HepG2 (cell line): ENCODE measurements at regions not wholly inside any gene's neighbourhood (a gene's known extent, or its start where the extent isn't known, plus 50 kb on each side); places are given as distances from the start of the nearest gene placed in this dataset.

Experiments used
- BCL3 ChIP-seq: sonication (generic); formaldehyde crosslinking; IDR thresholded peaks from 2 replicates; pipeline ENCODE4 v1.5.1; 2020; ENCODE audit warnings: mild to moderate bottlenecking, missing genetic modification reagents, moderate library complexity
- FIP1L1 ChIP-seq: fragments of 200-400 bp; formaldehyde crosslinking; IDR thresholded peaks from 2 replicates; pipeline ENCODE4 v1.6.1; 2018; ENCODE audit warnings: low read depth, mild to moderate bottlenecking, low read length, moderate library complexity, borderline replicate concordance; ENCODE audit not compliant: insufficient read depth
- GLMP ChIP-seq: sonication (generic); formaldehyde crosslinking; IDR thresholded peaks from 2 replicates; pipeline ENCODE4 v1.9.0; 2021; ENCODE audit warnings: missing genetic modification reagents, mild to moderate bottlenecking, borderline replicate concordance
- HMGXB4 ChIP-seq, 2 experiments: sonication (generic) in 1 of 2; formaldehyde crosslinking in 1 of 2; IDR thresholded peaks; 2 replicates each; pipeline versions ENCODE4 v1.4.0 to v1.6.1; 2018 to 2020; ENCODE audit warnings: missing genetic modification reagents in 2 of 2, borderline replicate concordance in 1 of 2, low read depth in 1 of 2, mild to moderate bottlenecking in 1 of 2, missing biosample characterization in 1 of 2
- HNRNPK ChIP-seq: fragments of 200-400 bp; formaldehyde crosslinking; IDR thresholded peaks from 2 replicates; pipeline ENCODE4 v1.6.1; 2018; ENCODE audit warnings: low read length, low read depth, moderate library complexity, mild to moderate bottlenecking; ENCODE audit not compliant: poor library complexity, severe bottlenecking
- HNRNPL ChIP-seq: fragments of 200-400 bp; formaldehyde crosslinking; IDR thresholded peaks from 2 replicates; pipeline ENCODE4 v1.6.1; 2017; ENCODE audit warnings: mild to moderate bottlenecking, low read depth, low read length
- MED13 ChIP-seq: sonication (generic); formaldehyde crosslinking; IDR thresholded peaks from 2 replicates; pipeline ENCODE4 v1.5.0; 2020; ENCODE audit warnings: missing genetic modification reagents
- MIER3 ChIP-seq: IDR thresholded peaks from 2 replicates; pipeline ENCODE4 v1.6.1; 2016; ENCODE audit warnings: missing compliant biosample characterization, borderline replicate concordance
- RXRB ChIP-seq: IDR thresholded peaks from 2 replicates; pipeline ENCODE4 v1.6.1; 2016; ENCODE audit warnings: borderline replicate concordance, missing genetic modification reagents, missing compliant biosample characterization
- SAP130 ChIP-seq: IDR thresholded peaks from 2 replicates; pipeline ENCODE4 v1.6.1; 2016; ENCODE audit warnings: low read depth
- SNAI1 ChIP-seq: sonication (generic); formaldehyde crosslinking; IDR thresholded peaks from 2 replicates; pipeline ENCODE4 v1.5.0; 2020; ENCODE audit warnings: mild to moderate bottlenecking, missing genetic modification reagents, borderline replicate concordance
- SOX5 ChIP-seq: IDR thresholded peaks from 2 replicates; pipeline ENCODE4 v1.6.1; 2016; ENCODE audit warnings: borderline replicate concordance
- SPEN ChIP-seq: sonication (generic); formaldehyde crosslinking; IDR thresholded peaks from 2 replicates; pipeline ENCODE4 v1.5.1; 2020; ENCODE audit warnings: low read depth, mild to moderate bottlenecking, missing genetic modification reagents
- TBL1XR1 ChIP-seq: fragments of 150-350 bp; IDR thresholded peaks from 2 replicates; pipeline ENCODE4 v1.6.1; 2014; ENCODE audit warnings: borderline replicate concordance, low read length; ENCODE audit not compliant: partially characterized antibody
- TFAP4 ChIP-seq: sonication (generic); IDR thresholded peaks from 2 replicates; pipeline ENCODE4 v1.6.1; 2016; ENCODE audit warnings: low read depth, borderline replicate concordance
- ZFX ChIP-seq: sonication (generic); formaldehyde crosslinking; IDR thresholded peaks from 2 replicates; pipeline ENCODE4 v1.4.0; 2020; ENCODE audit warnings: mild to moderate bottlenecking, low read depth, missing genetic modification reagents, moderate library complexity
- ZIK1 ChIP-seq: sonication (generic); formaldehyde crosslinking; IDR thresholded peaks from 2 replicates; pipeline ENCODE4 v1.5.0; 2020; ENCODE audit warnings: mild to moderate bottlenecking, low read depth, missing genetic modification reagents, borderline replicate concordance
- ZMYM3 ChIP-seq: sonication (generic); formaldehyde crosslinking; IDR thresholded peaks from 2 replicates; pipeline ENCODE4 v1.5.1; 2020; ENCODE audit warnings: mild to moderate bottlenecking, missing genetic modification reagents
- ZNF335 ChIP-seq: sonication (generic); formaldehyde crosslinking; IDR thresholded peaks from 2 replicates; pipeline ENCODE4 v1.4.0; 2020; ENCODE audit warnings: missing genetic modification reagents

GRCh38 chr12:124422570-124423523, 128.0 kb downstream of the RFLNA start (continued):
- TF ChIP-seq ZNF335 (CRISPR knock-in tag) = no peak
- TF ChIP-seq TFAP4 = peak; percentile 28; the same call in 1 of the 2 replicates
- peak; percentile 13; the same call in 1 of the 2 replicates for TF ChIP-seq ZMYM3 (CRISPR knock-in tag)
- no peak for TF ChIP-seq TBL1XR1
- no peak for TF ChIP-seq HMGXB4 (CRISPR knock-in tag; IDR thresholded peaks at IDR 0.05; ENCODE audit: borderline replicate concordance in 1 of 2, low read depth in 1 of 2)
- TF ChIP-seq ZFX (CRISPR knock-in tag) = peak; percentile 64
- no peak for TF ChIP-seq SNAI1 (CRISPR knock-in tag)
- TF ChIP-seq ZIK1 (CRISPR knock-in tag) = 0 out of 2 replicates have a peak, but pooled peaks have one; percentile 20
- TF ChIP-seq FIP1L1 = no peak
- no peak for TF ChIP-seq GLMP
- peak; percentile 17; the same call in 1 of the 2 replicates for TF ChIP-seq MED13 (CRISPR knock-in tag)
- 0 out of 2 replicates have a peak, but pooled peaks have one; percentile 50 for TF ChIP-seq RXRB (CRISPR knock-in tag)
- TF ChIP-seq SAP130 (CRISPR knock-in tag) = peak; percentile 55
- peak; percentile 37 for TF ChIP-seq HNRNPK
- TF ChIP-seq BCL3 = no peak
- peak; percentile 89; the same call in 1 of the 2 replicates for TF ChIP-seq HNRNPL
- TF ChIP-seq MIER3 = no peak
- 0 out of 2 replicates have a peak, but pooled peaks have one; percentile 45 for TF ChIP-seq SPEN (CRISPR knock-in tag)
- TF ChIP-seq SOX5 (CRISPR knock-in tag) = peak; percentile 25; the same call in 1 of the 2 replicates
